ENCODE measurements at regions not wholly inside any gene's neighbourhood (a gene's known extent, or its start where the extent isn't known, plus 50 kb on each side); places are given as distances from the start of the nearest gene placed in this dataset.

- no peak for FAIRE-seq
Measured at GRCh38 chr6:126529637-126530362, 189.9 kb downstream of the CENPW start.

GRCh38 chr6:126530775-126531174, 190.9 kb downstream of the CENPW start:
- FAIRE-seq = peak; percentile 85

GRCh38 chr6:126531286-126531685, 191.4 kb downstream of the CENPW start:
- no peak for FAIRE-seq

- no peak for FAIRE-seq
Measured at GRCh38 chr6:126531840-126532239, 191.9 kb downstream of the CENPW start.

- no peak for FAIRE-seq
Measured at GRCh38 chr6:126534401-126534800, 194.5 kb downstream of the CENPW start.

GRCh38 chr6:126535138-126535537, 195.2 kb downstream of the CENPW start:
- no peak for FAIRE-seq

- FAIRE-seq = no peak
Measured at GRCh38 chr6:126535595-126535994, 195.7 kb downstream of the CENPW start.

- FAIRE-seq = no peak
Measured at GRCh38 chr6:126537061-126537816, 197.3 kb downstream of the CENPW start.

- FAIRE-seq = no peak
Measured at GRCh38 chr6:126539022-126539421, 199.1 kb downstream of the CENPW start.

- no peak for FAIRE-seq
Measured at GRCh38 chr6:126540161-126540560, 200.2 kb downstream of the CENPW start.

GRCh38 chr6:126541806-126542491, 202.0 kb downstream of the CENPW start:
- FAIRE-seq = no peak

- no peak for FAIRE-seq
Measured at GRCh38 chr6:126546541-126547120, 206.7 kb downstream of the CENPW start.

GRCh38 chr6:126548300-126548699, 208.4 kb downstream of the CENPW start:
- FAIRE-seq = no peak

- no peak for FAIRE-seq
Measured at GRCh38 chr6:126550323-126550722, 210.4 kb downstream of the CENPW start.

- no peak for FAIRE-seq
Measured at GRCh38 chr6:126551832-126552231, 211.9 kb downstream of the CENPW start.

GRCh38 chr6:126553854-126554253, 213.9 kb downstream of the CENPW start:
- no peak for FAIRE-seq

- no peak for FAIRE-seq
Measured at GRCh38 chr6:126570507-126570906, 230.6 kb downstream of the CENPW start.

- FAIRE-seq = no peak
Measured at GRCh38 chr6:126574301-126574700, 234.4 kb downstream of the CENPW start.

GRCh38 chr6:126581316-126581715, 241.4 kb downstream of the CENPW start:
- no peak for FAIRE-seq

GRCh38 chr6:126600258-126600916, 260.5 kb downstream of the CENPW start:
- FAIRE-seq = no peak

- no peak for FAIRE-seq
Measured at GRCh38 chr6:126603410-126603809, 263.5 kb downstream of the CENPW start.

GRCh38 chr6:126605089-126605488, 265.2 kb downstream of the CENPW start:
- FAIRE-seq = no peak

GRCh38 chr6:126607289-126607688, 267.4 kb downstream of the CENPW start:
- no peak for FAIRE-seq

All from colon (tissue), 2 donors.